RPMI8226 (cell line): ENCODE measurements at regions not wholly inside any gene's neighbourhood (a gene's known extent, or its start where the extent isn't known, plus 50 kb on each side); places are given as distances from the start of the nearest gene placed in this dataset.
"Not testable (repeated sequence)": the region's sequence is repeated elsewhere in the genome, so short reads cannot be mapped to it uniquely, and the experiment has no call there.

Experiments used
- DNase-seq: peaks from one replicate; pipeline ENCODE4 v3.0.0-alpha.2; 2015

DNA sequence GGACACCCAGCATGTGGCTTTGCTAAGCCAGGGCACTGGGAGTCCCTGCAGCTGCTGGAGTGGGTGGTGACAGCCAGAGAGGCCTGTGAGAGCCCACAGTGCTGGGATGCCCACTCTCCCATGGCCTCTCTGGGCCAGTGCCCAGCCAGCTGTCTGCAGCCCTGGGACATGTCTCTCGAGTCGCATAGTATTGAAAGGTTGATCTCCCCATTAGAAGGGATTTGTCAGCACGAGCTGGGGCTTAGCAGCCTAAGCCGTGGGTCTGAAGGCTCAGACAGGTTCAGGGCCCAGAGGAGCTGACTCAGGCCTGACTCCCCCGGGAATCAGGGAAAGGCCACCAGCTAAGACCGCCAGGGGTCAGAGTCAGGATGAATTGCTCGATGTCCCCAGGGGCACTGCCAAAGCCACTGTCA is 53.5 kb downstream of the FOXD2 start:
- DNase-seq = no peak

DNA sequence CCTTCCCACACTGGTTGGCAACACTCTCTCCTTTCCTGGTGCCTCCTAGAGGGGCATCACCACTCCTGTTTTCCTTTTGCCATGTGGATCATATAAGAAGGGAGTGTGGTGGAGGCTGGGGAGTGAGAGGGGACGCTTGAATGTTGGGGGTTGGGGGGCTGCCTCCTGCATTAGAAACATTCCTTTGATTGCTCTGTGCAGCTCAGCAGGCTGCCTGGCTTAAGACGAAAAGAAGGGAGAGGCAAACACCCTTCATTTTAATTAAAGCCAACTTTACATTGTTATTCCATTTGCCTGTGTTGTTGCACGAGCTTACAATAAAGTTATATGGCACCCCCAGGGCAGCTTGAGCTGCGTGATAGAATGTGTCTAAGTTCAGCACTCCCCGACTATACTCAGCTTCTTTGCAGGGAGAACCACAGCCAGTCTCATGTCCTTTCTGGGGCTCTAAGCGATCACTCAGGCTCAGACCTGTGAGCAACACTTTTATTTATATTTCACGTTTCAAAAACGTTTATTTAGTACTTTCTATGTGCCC is 57.4 kb downstream of the FOXD2 start:
- no peak for DNase-seq

GRCh38 chr1:47498551-47498950 is 60.7 kb downstream of the FOXD2 start:
- no peak for DNase-seq

- DNase-seq = no peak
Observed at GRCh38 chr1:47501069-47501468, 63.2 kb downstream of the FOXD2 start.

DNA sequence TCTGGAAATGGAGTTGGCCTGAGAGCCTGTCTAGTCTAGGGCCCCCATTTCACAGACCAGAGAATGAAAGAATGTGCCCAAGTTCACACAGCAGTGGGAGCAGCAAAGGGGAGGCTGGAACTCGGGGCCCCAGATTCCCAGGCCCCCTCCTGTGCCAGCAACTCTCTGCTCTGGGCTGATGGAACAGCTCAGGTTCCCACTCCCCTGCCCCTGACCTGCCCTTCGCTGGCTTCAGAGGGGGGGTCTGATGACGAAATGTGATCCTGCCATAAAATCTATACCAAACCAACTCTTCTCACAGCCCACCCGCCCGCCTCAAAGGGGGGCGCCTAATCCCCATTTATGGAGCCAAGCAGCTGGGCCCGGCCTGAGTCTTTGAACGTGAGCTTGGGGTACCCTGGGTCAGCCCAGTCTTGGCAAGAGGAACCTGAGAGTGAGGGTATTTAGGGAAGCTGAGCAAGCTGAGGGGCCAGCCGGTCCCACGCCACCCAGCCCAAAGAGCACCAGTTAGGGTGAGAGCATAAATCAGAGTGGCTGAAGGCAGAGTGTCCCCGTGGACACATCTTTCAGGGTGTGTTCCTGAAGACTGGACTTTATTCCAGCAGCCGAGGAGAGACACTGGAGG is 65.0 kb downstream of the FOXD2 start:
- no peak for DNase-seq

- not testable (repeated sequence) for DNase-seq
Observed at GRCh38 chr1:47504840-47505239, 67.0 kb downstream of the FOXD2 start.

GRCh38 chr1:47505267-47505666 is 67.4 kb downstream of the FOXD2 start:
- DNase-seq = no peak

DNA sequence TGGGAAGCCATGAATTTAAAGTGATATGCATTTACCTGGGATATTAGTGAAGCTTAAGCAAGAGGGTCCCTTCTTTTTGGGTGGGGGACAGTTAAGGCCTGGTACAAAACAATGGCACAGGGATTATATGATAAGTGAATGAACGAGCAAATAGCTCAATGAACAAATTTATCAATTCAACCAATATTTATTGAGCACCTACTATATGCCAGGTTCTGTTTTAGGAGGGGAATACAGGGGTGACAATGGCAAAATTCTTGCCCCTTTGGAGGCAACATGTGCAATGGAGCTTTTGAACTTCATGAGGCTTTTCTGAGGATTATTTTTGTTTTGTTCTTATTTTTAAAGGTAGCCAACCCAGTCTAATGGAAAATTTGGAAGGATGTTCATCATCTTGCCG is 68.2 kb downstream of the FOXD2 start:
- no peak for DNase-seq

DNA sequence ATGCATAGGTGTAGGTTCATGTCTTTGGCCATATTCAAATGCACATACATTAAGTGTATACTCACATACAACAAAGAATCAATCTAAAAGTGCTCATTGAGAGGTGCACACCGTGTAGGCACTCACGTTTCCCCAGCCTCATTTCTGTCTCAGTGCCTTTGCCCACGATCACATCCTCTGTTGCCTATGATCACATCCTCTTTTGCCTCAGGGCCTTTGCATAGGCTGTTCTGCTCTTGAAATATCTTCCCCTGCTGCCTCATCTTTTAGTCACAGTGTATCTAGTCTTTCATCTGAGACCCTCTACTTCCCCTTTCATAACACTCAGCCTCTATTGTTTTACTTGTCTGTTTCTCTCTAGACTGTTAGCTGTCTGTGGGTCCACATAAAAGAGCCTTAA is 69.3 kb downstream of the FOXD2 start:
- DNase-seq = no peak

DNA sequence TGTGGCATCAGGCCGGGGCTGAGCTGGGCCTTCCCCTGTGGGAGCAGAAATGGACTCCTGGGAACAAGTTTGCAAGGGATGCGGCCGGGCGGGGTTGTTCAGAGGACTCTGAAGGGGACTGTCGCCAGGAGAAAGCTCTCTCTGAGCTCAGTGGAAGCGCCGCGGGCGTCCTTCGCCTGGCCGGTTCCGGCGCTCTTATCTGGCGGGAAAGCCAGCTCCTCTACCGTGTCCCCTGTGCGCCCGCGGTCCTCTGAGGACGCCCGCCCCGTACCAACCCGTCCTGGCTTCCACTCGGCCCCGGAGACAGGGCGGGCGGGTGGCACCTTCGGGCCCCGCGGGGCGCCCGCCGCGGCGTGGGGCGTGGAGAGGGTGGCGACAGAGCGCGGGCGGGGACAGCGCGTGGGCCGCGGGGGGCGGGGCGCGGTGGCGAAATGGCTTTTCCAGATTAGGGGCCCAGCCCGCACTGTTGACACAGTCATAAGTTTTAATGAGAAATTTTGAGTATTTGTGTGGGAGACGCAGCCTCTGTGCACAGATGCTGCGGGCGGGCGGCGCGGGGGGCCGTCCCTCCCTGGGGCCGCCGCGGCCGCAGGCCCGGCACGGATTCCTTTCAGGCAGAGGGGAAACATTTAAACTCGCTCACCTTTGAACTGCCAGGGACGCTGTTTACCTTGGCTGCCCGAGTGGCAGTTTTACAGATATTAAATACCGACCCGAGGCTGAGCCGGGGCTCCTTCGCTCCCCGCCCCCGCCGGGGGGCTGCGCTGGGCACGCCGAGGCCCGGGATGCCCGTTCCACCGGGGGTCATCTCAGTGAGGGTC is 70.2 kb downstream of the FOXD2 start:
- DNase-seq = no peak

GRCh38 chr1:47508702-47509431 is 71.0 kb downstream of the FOXD2 start:
- DNase-seq = no peak

- DNase-seq = no peak
Observed at GRCh38 chr1:47510282-47510811, 72.5 kb downstream of the FOXD2 start.

DNA sequence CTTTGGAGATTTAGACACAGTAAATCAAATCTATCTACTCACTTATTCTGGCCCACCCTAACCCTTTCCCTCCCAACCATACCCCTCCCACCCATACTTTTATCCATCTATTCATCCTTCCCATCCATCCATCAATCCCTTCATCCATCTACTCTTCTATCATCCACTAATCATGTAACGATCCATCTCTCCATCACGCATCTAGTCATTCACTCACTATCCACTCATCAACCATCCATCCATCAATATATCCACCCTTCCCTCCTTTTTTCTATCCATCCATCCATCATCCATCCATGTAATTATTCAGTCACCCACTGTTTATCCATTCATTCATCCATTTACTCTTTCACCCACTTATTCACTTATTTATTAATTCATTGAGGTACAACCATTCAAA is 74.0 kb downstream of the FOXD2 start:
- DNase-seq = no peak

- DNase-seq = no peak
Observed at GRCh38 chr1:47513393-47513792, 75.5 kb downstream of the FOXD2 start.

GRCh38 chr1:47514229-47514628 is 76.4 kb downstream of the FOXD2 start:
- DNase-seq = no peak

- DNase-seq = no peak
Observed at GRCh38 chr1:47515164-47515789, 77.4 kb downstream of the FOXD2 start.

DNA sequence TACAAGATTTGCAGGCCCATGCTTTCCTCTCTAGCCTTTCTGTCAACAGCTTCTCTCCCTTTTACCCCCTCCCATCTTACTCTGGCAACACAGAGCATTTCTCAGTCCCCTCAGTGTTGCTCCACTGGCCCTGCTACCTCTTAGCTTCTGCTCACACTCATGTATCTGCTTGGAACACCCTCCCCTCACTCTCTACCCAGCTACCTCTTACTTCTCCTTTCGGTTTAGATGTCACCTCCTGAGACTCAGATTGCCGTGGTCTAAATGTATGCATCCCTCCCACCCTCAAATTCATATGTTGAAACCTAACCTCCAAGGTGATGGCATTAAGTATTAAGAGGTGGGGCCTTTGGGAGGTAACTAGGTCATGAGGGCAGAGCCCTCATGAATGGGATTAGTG is 80.1 kb downstream of the FOXD2 start:
- DNase-seq = no peak

DNA sequence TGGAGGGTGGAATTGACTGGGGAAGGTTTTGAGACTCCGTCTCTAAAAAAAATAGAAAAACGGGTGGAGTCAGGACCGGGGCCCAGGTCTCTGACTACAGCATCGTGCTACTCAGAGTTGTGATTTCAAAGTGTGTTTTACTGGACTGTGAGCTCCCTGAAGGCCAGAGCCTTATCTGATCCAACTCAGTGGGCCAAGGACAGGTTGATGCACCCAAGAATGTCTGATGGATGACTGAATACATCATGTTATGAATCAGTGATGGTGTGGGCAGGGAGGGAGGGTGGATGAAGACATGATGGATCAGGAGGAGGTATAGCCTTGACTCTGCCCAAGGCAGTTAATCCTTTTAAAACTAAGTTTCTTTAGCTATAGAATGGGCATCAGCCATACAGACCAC is 81.6 kb downstream of the FOXD2 start:
- DNase-seq = no peak

GRCh38 chr1:47519971-47520370 is 82.1 kb downstream of the FOXD2 start:
- no peak for DNase-seq

GRCh38 chr1:47521034-47521881 is 83.4 kb downstream of the FOXD2 start:
- DNase-seq = no peak

- no peak for DNase-seq
Observed at GRCh38 chr1:47522935-47523834, 85.3 kb downstream of the FOXD2 start.
